C4-2B (cell line): ENCODE measurements at regions not wholly inside any gene's neighbourhood (a gene's known extent, or its start where the extent isn't known, plus 50 kb on each side); places are given as distances from the start of the nearest gene placed in this dataset.

ENCODE experiments used
- H3K27ac ChIP-seq: fragments of 450-650 bp; 2 replicates; pipeline ENCODE4 v1.5.1; 2017
- CTCF ChIP-seq: fragments of 450-650 bp; conservative IDR thresholded peaks from 2 replicates; pipeline ENCODE4 v1.5.1; 2017; ENCODE audit warnings: mild to moderate bottlenecking
- ZFX ChIP-seq: fragments of 450-650 bp; IDR thresholded peaks from 2 replicates; pipeline ENCODE4 v1.6.1; 2017

- TF ChIP-seq CTCF (peak; percentile 79), ZFX (no peak)
These were observed 631.5 kb downstream of the RAB28 start for GRCh38 chr4:12852338-12853307.

GRCh38 chr4:12846368-12846767 lies 637.8 kb downstream of the RAB28 start:
- TF ChIP-seq CTCF (no peak), ZFX (no peak)
- no peak overlapping the region for H3K27ac ChIP-seq

More at GRCh38 chr4:12852338-12853307, 631.5 kb downstream of the RAB28 start:
- H3K27ac ChIP-seq, result no peak overlapping the region

- H3K27ac ChIP-seq, result no peak overlapping the region
- no peak for TF ChIP-seq CTCF
- TF ChIP-seq ZFX, result no peak
These were observed 640.0 kb downstream of the RAB28 start for GRCh38 chr4:12844141-12844540.

GRCh38 chr4:12827966-12828365 lies 656.2 kb downstream of the RAB28 start:
- H3K27ac ChIP-seq, result no peak overlapping the region
- TF ChIP-seq ZFX (no peak), CTCF (no peak)

- H3K27ac ChIP-seq, result no peak overlapping the region
- TF ChIP-seq CTCF (no peak), ZFX (no peak)
These were observed 692.6 kb downstream of the RAB28 start for GRCh38 chr4:12791536-12791935.

- TF ChIP-seq CTCF (no peak), ZFX (no peak)
- no peak overlapping the region for H3K27ac ChIP-seq
These were observed 696.9 kb downstream of the RAB28 start for GRCh38 chr4:12787261-12787660.

- TF ChIP-seq CTCF (no peak), ZFX (no peak)
- H3K27ac ChIP-seq, result no peak overlapping the region
These were observed 705.4 kb downstream of the RAB28 start for GRCh38 chr4:12778706-12779105.
